ENCODE measurements at regions not wholly inside any gene's neighbourhood (a gene's known extent, or its start where the extent isn't known, plus 50 kb on each side); places are given as distances from the start of the nearest gene placed in this dataset.

GRCh38 chr3:110909839-110910238, 161.8 kb upstream of the NECTIN3 start:
- no peak overlapping the region for H3K9ac ChIP-seq (ENCODE audit: low read depth in 1 of 2, low read length in 2 of 2)
- no peaks in the 10 kb centered on the region for H3K36me3 ChIP-seq (ENCODE audit: control insufficient read depth in 4 of 4, insufficient read depth in 3 of 4, low read depth in 1 of 4, low read length in 3 of 4)
- DNase-seq (ENCODE audit: low spot score): no peak
- no peaks in the 10 kb centered on the region for H3K4me1 ChIP-seq (ENCODE audit: control insufficient read depth in 4 of 4, insufficient read depth in 4 of 4, low read length in 3 of 4)
- WGBS: 62% methylated on average over 2 of the region's 2 CpGs
- no peak overlapping the region for H3K27ac ChIP-seq (ENCODE audit: low read depth in 1 of 2, low read length in 2 of 2)
- TF ChIP-seq MAX (IDR thresholded peaks at IDR 0.05) (no peak), EGR1 (IDR thresholded peaks at IDR 0.05; ENCODE audit: low read depth in 2 of 2) (no peak), RXRA (IDR thresholded peaks at IDR 0.05) (no peak), CTCF (IDR thresholded peaks at IDR 0.05; ENCODE audit: low read depth, low read length, missing input control) (no peak), NR2F2 (IDR thresholded peaks at IDR 0.05) (no peak), YY1 (IDR thresholded peaks at IDR 0.05) (no peak), FOXA1 (IDR thresholded peaks at IDR 0.05) (no peak), GABPA (IDR thresholded peaks at IDR 0.05 in 1 of 2, conservative IDR thresholded peaks at IDR 0.05 in 1 of 2) (no peak), REST (IDR thresholded peaks at IDR 0.05) (no peak), HNF4G (IDR thresholded peaks at IDR 0.05) (no peak), ATF3 (IDR thresholded peaks at IDR 0.05) (no peak), ZBTB33 (IDR thresholded peaks at IDR 0.05) (no peak), RAD21 (IDR thresholded peaks at IDR 0.05) (no peak), TAF1 (conservative IDR thresholded peaks at IDR 0.05) (no peak), JUND (IDR thresholded peaks at IDR 0.05) (no peak), HNF4A (conservative IDR thresholded peaks at IDR 0.05) (no peak), SP1 (IDR thresholded peaks at IDR 0.05) (no peak), FOXA2 (IDR thresholded peaks at IDR 0.05) (no peak)
- no peaks in the 10 kb centered on the region for H3K27me3 ChIP-seq (ENCODE audit: control insufficient read depth in 4 of 4, insufficient read depth in 4 of 4, low read length in 3 of 4)
- H3K4me3 ChIP-seq (ENCODE audit: low read depth in 1 of 3, low read length in 3 of 3): no peak overlapping the region
- no peaks in the 10 kb centered on the region for H3K9me3 ChIP-seq (ENCODE audit: control insufficient read depth in 4 of 4, low read length in 3 of 4)
